Esophagus squamous epithelium (tissue), 4 donors: ENCODE measurements at regions not wholly inside any gene's neighbourhood (a gene's known extent, or its start where the extent isn't known, plus 50 kb on each side); places are given as distances from the start of the nearest gene placed in this dataset.

ENCODE experiments used
- CTCF ChIP-seq, 6 experiments: fragments of 450-650 bp in 4 of 6; fragments of 200-600 bp in 2 of 6; sonication (generic) in 2 of 6; IDR thresholded peaks; one replicate each; pipeline ENCODE4 v1.5.1; 2016 to 2019; ENCODE audit warnings: antibody characterized with exemption in 6 of 6, mild to moderate bottlenecking in 4 of 6, moderate library complexity in 4 of 6
- POLR2A ChIP-seq, 4 donors: fragments of 450-650 bp; IDR thresholded peaks; one replicate each; pipeline ENCODE4 v1.6.1; 2017; ENCODE audit warnings: antibody characterized with exemption in 4 of 4, mild to moderate bottlenecking in 4 of 4, moderate library complexity in 3 of 4

DNA sequence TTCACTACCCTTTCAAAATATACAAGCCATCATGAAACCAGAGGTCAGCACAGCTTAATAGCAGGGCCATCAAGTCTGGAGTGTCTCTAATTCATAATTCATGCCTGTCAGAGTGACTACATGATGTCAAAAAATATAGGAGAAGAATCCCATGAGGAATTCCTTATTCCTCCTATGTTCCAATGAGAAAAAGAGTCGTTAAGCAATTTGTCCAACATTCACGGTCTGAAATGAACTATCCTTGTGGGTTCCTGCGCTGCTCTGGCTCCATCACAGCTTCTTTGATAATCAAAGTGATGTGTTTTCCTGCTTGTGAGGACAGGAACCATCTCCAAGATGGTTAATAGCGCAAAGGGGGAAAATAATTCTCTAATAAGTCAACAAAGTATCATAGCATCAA is 560.4 kb upstream of the KLHL29 start:
- TF ChIP-seq POLR2A (IDR thresholded peaks at IDR 0.05) (no peak), CTCF (IDR thresholded peaks at IDR 0.05) (no peak)
